ENCODE measurements at regions not wholly inside any gene's neighbourhood (a gene's known extent, or its start where the extent isn't known, plus 50 kb on each side); places are given as distances from the start of the nearest gene placed in this dataset.
"Not testable (repeated sequence)": the region's sequence is repeated elsewhere in the genome, so short reads cannot be mapped to it uniquely, and the experiment has no call there.

DNA sequence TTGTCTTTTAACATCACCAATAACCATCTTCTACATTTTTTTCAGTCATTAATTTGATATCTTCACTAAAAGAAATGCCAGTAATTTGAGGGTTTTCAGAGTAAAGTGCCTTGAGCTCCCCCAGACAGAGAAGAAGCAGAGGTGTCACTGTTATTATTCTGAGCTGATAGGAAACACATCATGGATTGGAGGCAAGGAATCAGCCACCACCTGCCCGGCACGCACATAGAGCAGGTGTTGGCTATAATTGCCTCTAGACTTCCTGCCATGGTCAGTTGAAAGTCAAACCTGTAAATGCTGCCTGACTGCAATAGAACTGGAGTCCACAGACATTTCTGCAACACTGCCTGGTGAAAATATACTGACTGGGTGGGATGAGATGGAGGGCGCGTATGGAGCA lies 776.6 kb downstream of the UQCRFS1 start:
- 49 to 71% methylated on average over 4 of the region's 4 CpGs for WGBS, 2 donors
- DNase-seq: no peak
- no peaks in the 10 kb centered on the region for H3K4me1 ChIP-seq
- H3K4me3 ChIP-seq: no peak overlapping the region
- TF ChIP-seq EP300 (IDR thresholded peaks at IDR 0.05) (no peak), POLR2AphosphoS5 (IDR thresholded peaks at IDR 0.05) (no peak), POLR2A (IDR thresholded peaks at IDR 0.05) (no peak)
- TF ChIP-seq, protein P1, sequence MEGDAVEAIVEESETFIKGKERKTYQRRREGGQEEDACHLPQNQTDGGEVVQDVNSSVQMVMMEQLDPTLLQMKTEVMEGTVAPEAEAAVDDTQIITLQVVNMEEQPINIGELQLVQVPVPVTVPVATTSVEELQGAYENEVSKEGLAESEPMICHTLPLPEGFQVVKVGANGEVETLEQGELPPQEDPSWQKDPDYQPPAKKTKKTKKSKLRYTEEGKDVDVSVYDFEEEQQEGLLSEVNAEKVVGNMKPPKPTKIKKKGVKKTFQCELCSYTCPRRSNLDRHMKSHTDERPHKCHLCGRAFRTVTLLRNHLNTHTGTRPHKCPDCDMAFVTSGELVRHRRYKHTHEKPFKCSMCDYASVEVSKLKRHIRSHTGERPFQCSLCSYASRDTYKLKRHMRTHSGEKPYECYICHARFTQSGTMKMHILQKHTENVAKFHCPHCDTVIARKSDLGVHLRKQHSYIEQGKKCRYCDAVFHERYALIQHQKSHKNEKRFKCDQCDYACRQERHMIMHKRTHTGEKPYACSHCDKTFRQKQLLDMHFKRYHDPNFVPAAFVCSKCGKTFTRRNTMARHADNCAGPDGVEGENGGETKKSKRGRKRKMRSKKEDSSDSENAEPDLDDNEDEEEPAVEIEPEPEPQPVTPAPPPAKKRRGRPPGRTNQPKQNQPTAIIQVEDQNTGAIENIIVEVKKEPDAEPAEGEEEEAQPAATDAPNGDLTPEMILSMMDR (IDR thresholded peaks at IDR 0.05): no peak
- no peaks in the 10 kb centered on the region for H3K9me3 ChIP-seq
- no peaks in the 10 kb centered on the region for H3K27me3 ChIP-seq
- H3K36me3 ChIP-seq: no peaks in the 10 kb centered on the region
- H3K27ac ChIP-seq: no peak overlapping the region
- intact Hi-C loops (cut with DNase I): no loop called here

DNA sequence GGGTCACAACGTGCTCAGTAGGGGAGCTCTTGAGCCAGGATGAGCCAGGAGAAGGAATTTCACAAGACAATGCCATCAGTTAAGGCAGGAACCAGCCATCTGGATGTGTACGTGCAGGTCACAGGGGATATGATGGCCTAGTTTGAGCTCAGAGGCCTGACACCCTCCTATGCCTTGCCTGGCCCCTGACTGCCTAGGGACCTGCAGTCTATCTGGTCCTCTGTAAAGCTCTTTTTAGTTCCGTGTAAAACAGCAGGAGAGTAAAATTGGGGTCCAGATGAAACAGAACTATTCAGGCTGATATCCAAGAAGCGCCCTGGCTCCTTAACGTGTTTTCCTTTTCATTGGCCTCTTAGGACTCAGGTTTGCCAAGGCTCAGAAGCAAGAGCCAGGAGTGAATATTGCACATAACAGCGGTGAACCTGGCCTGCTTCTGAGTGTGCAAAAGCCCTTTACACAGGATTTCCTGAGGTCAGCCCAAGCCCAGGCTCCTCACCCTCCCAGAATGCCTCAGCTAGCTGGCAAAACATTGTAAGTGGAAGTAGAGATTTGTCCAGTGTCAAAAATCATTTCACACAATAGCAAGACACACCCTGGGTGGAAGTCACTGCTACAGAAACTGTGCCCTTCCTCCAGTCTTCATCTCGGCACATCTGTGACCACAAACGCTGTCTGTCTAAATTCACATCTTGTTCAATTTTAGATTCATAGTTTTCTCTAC lies 777.2 kb downstream of the UQCRFS1 start:
- TF ChIP-seq POLR2A (IDR thresholded peaks at IDR 0.05) (no peak), EP300 (IDR thresholded peaks at IDR 0.05) (no peak), POLR2AphosphoS5 (IDR thresholded peaks at IDR 0.05) (no peak)
- TF ChIP-seq, protein P1 (IDR thresholded peaks at IDR 0.05): no peak
- Histone ChIP-seq H3K27ac (no peak overlapping the region), H3K27me3 (no peaks in the 10 kb centered on the region), H3K4me3 (no peak overlapping the region), H3K9me3 (no peaks in the 10 kb centered on the region), H3K36me3 (no peaks in the 10 kb centered on the region), H3K4me1 (no peaks in the 10 kb centered on the region)
- intact Hi-C loops (cut with DNase I): no loop called here
- 69 to 80% methylated on average over 8 of the region's 8 CpGs for whole genome bisulfite sequencing, 2 donors
- no peak for DNase-seq

DNA sequence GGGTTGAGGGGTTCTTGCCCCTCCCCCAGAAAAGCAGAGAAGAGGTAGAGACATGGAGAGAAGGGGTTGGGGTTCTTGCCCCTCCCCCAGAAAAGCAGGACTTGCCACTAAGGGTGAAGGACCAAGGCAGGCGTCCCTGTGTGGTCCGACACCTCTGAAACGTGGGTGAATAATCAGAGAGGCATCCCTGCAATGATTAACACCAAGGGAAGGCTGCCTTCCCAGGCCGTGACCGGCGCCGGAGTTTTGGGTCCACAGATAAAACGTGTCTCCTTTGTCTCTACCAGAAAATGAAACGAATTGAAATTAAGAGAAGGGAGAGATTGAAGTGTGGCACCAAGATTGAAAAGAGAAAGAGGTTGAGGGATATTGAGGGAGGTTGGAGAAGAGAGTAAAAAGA lies 778.2 kb downstream of the UQCRFS1 start:
- WGBS, 2 donors: 89 to 92% methylated on average over 9 of the region's 9 CpGs

DNA sequence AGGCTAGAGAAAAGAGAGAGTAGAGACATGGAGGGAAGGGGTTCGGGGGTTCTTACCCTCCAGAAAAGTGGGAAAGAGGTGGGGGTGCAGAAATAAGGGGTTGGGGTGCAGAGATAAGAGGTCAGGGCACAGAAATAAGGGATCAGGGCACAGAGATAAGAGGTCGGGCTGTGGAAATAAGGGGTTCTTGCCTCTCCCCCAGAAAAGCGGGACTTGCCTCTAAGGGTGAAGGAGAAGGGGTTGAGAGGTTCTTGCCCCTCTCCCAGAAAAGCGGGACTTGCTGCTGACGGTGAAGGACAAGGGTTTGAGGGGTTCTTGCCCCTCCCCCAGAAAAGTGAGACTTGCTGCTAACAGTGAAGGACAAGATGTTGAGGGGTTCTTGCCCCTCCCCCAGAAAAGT lies 778.6 kb downstream of the UQCRFS1 start:
- H3K4me3 ChIP-seq; H3K27ac ChIP-seq; DNase-seq; H3K4me1 ChIP-seq; H3K9me3 ChIP-seq; H3K27me3 ChIP-seq; H3K36me3 ChIP-seq; intact Hi-C loops (cut with DNase I): not testable (repeated sequence)
- WGBS, 2 donors: 92 to 93% methylated on average over 5 of the region's 5 CpGs

More for the DNA sequence above, 778.2 kb downstream of the UQCRFS1 start:
- H3K36me3 ChIP-seq; H3K27me3 ChIP-seq; intact Hi-C loops (cut with DNase I); H3K4me1 ChIP-seq; DNase-seq; H3K27ac ChIP-seq; H3K4me3 ChIP-seq; H3K9me3 ChIP-seq: not testable (repeated sequence)

DNA sequence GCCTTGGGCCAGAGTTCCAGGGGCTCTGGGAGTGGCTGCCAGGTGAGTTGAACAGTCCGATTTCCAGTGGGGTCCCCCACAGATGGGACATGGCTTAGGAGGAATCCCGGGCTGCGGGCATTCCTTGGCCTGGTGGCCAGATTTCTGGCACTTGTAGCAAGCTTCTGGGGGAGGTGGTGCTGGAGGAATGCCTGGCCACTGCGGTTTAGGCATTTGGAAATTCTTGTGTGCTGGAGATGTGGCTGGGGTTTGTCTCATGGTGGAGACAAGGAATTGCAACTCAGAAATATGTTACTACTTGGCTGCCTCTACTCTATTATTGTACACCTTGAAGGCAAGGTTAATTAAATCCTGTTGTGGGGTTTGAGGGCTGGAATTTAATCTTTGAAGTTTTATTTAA lies 779.8 kb downstream of the UQCRFS1 start:
- H3K27ac ChIP-seq; H3K9me3 ChIP-seq; H3K36me3 ChIP-seq; DNase-seq; H3K27me3 ChIP-seq; H3K4me3 ChIP-seq; H3K4me1 ChIP-seq; intact Hi-C loops (cut with DNase I): not testable (repeated sequence)
- WGBS, 2 donors: 95% methylated on average over 4 of the region's 4 CpGs

DNA sequence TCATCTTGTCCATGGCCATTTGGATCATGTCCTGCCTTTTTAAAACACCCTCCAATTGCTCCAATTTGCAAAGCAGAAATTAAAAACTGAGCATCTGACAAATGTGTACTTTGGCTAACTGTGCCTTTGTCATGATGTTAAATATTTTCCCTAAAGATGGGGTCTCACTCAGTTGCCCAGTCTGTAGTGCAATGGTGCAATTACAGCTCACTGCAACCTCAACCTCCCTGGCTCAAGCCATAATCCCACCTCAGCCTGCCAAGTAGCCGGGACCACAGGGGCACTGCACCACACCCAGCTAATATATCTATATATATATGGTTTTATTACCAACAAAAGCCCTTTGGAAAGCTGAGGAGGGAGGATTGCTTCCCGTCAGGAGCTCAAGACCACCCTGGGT lies 782.7 kb downstream of the UQCRFS1 start:
- TF ChIP-seq POLR2A (IDR thresholded peaks at IDR 0.05) (no peak), POLR2AphosphoS5 (IDR thresholded peaks at IDR 0.05) (no peak), EP300 (IDR thresholded peaks at IDR 0.05) (no peak)
- TF ChIP-seq, protein P1 (IDR thresholded peaks at IDR 0.05): no peak
- 32 to 70% methylated on average over 2 of the region's 2 CpGs for WGBS, 2 donors
- no peaks in the 10 kb centered on the region for H3K9me3 ChIP-seq
- H3K27me3 ChIP-seq: peaks cover 0 to 8% (median 4%) of the 10 kb centered on the region in 3 donors
- no peak overlapping the region for H3K27ac ChIP-seq
- H3K36me3 ChIP-seq: no peaks in the 10 kb centered on the region
- DNase-seq: no peak
- intact Hi-C loops (cut with DNase I): no loop called here
- H3K4me3 ChIP-seq: no peak overlapping the region
- H3K4me1 ChIP-seq: no peaks in the 10 kb centered on the region

All from sigmoid colon (tissue), 6 donors.